CD4-positive, alpha-beta T cell treated with Interleukin-21 for 1 hour (primary cell): ENCODE measurements at regions not wholly inside any gene's neighbourhood (a gene's known extent, or its start where the extent isn't known, plus 50 kb on each side); places are given as distances from the start of the nearest gene placed in this dataset.
A peak's percentile ranks its signal among the peaks of the same experiment; 100 is the strongest.
"Not testable (repeated sequence)": the region's sequence is repeated elsewhere in the genome, so short reads cannot be mapped to it uniquely, and the experiment has no call there.

Experiments used
- DNase-seq: peaks from one replicate; pipeline ENCODE4 v3.0.0-alpha.2; 2020

DNA sequence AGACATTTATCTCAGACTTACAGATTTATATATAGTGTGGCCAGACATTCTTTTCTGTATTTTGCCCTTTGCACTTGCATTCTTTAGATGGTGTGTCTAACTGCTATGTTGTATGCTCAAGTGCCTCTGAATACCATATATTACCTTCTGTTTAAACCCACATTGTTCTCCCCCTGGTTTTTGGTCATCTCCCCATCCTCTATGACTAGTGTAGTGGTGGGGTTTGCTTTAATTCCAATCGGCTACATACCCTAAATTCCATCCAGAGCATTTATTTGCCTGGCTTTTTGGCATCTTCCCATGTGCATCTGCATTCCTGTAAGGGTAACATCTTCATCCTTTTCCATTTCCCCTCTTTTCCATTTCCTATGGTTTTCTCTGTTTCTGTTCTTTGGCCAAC is 271.0 kb upstream of the SLC30A5 start:
- DNase-seq: no peak

- DNase-seq: no peak
These were observed 270.5 kb upstream of the SLC30A5 start for GRCh38 chr5:68823301-68823700.

GRCh38 chr5:68830377-68830898 is 263.4 kb upstream of the SLC30A5 start:
- no peak for DNase-seq

GRCh38 chr5:68834491-68834981 is 259.3 kb upstream of the SLC30A5 start:
- no peak for DNase-seq

DNA sequence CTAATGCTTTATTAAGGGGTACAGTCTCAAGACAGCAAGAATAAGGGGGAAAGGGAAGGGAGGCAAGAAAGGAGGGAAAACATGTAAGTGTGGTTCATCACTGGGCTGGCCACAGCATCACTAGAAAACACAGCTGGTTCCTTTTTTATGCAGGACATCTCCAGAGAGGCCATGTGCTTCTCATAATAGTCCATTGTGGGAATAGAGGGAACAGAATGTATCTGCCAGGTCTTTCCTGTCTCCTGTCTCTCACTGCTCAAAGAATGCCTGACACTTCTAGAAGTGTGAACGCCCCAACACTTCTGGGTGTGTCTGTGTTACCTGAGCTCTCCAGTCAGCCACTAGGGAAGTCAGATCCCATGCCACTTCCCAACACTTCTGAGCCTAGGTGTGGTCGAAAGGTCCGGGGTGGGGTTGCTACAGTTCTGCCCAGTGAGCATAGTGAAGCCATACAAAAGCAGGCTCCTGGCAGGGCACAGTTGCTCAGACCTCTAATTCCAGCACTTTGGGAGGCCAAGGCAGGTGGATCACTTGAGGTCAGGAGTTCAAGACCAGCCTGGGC is 255.6 kb upstream of the SLC30A5 start:
- no peak for DNase-seq

GRCh38 chr5:68839019-68839552 is 254.7 kb upstream of the SLC30A5 start:
- DNase-seq: no peak

- no peak for DNase-seq
These were observed 250.0 kb upstream of the SLC30A5 start for GRCh38 chr5:68843624-68844364.

- no peak for DNase-seq
These were observed 248.7 kb upstream of the SLC30A5 start for GRCh38 chr5:68845131-68845530.

- DNase-seq: no peak
These were observed 247.0 kb upstream of the SLC30A5 start for GRCh38 chr5:68846828-68847227.

GRCh38 chr5:68848091-68848490 is 245.7 kb upstream of the SLC30A5 start:
- no peak for DNase-seq

- DNase-seq: no peak
These were observed 244.7 kb upstream of the SLC30A5 start for GRCh38 chr5:68849103-68849502.

DNA sequence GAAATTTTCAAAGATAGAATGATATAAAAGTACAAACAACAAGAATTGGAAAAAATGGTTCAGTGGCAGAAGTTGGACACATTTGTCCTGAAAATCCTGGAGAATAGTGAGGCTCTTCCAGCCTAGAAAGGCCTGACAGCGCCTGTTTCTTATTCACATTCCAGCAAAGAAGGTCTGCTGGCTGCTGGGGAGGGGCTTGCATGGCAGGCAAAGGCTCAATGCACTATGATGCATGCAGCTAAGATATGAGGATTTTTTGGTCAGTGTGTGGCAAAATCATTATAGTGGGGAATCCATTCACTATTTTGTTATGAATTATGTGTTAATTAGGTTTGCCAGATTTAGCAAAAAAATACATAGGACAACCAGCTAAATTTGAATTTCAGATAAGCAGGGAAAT is 243.9 kb upstream of the SLC30A5 start:
- no peak for DNase-seq

DNA sequence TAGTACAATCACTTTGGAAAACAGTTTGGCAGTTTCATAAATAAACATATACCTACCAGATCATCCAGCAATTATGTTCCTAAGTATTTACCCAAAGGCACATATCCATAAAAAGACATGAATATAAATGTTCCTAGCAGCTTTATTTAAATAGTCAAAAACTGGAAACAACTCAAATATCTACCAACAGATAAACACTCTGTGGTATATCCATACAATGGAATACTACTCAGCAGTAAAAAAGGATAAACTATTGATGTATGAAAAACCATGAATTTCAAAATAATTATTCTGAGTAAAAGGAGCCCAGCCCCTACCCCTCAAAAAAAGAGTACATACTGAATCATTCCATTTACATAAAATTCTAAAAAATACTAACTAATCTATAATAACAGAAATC is 232.7 kb upstream of the SLC30A5 start:
- no peak for DNase-seq

- DNase-seq: no peak
These were observed 231.3 kb upstream of the SLC30A5 start for GRCh38 chr5:68862560-68862959.

GRCh38 chr5:68865192-68865591 is 228.6 kb upstream of the SLC30A5 start:
- not testable (repeated sequence) for DNase-seq

GRCh38 chr5:68872088-68872839 is 221.6 kb upstream of the SLC30A5 start:
- no peak for DNase-seq

- no peak for DNase-seq
These were observed 220.6 kb upstream of the SLC30A5 start for GRCh38 chr5:68873198-68873597.

DNA sequence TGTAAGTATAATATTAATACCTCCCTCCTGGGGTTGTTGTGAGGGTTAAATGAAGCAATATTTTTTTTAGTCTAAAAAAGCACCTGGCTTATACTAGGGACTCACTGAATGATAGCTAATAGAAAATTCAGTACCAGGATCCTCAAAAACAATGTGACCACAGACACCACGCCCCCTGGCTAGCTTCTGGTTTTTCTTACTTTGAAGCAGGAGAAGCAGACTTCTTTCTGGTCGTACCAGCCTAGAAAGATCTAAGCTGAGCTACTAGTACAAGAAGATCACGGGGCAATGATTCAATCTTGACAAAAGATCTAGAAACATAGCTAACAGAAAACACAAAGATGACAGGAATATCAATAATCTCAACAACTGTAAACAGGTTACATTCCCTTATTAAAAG is 218.5 kb upstream of the SLC30A5 start:
- DNase-seq: peak; percentile 28

DNA sequence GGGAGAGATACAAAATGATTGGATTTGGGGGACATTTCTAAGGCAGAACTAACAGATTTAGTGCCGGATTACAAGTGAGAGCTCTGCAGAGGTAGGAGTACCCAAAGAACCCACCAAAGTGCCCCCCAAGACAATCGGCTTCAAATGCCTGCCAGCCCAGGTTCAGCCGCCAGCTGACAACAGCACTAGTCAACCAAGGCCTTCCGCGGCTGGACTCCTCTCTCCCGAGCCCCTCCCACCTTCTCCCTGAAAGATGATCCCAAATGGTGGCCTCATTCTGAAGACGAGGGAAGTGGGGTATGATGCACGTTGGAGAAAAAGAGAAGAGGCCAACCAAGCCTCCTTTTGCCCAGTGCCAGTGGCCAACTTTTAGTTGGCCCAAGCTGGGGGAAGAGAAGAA is 210.4 kb upstream of the SLC30A5 start:
- no peak for DNase-seq

GRCh38 chr5:68884144-68884754 is 209.6 kb upstream of the SLC30A5 start:
- DNase-seq: peak; percentile 8

GRCh38 chr5:68884883-68885282 is 208.9 kb upstream of the SLC30A5 start:
- DNase-seq: no peak

DNA sequence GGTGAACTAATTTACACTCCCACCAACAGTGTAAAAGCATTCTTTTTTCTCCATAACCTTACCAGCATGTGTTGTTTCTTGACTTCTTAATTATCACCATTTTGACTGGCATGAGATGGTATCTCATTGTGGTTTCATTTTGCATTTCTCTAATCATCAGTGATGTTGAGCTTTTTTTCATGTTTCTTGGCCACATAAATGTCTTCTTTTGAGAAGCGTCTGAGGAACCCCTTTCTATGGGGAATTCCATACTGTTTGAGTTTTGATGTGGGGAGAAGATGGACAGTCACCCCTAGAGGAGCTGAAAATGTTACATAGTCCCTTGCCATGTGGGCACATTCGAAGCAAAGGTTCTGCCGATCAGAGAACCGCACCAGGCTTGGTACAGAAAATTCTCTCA is 207.0 kb upstream of the SLC30A5 start:
- peak; percentile 10 for DNase-seq

GRCh38 chr5:68891718-68892117 is 202.1 kb upstream of the SLC30A5 start:
- DNase-seq: no peak
